Heart right ventricle (tissue), 16 donors: ENCODE measurements at regions not wholly inside any gene's neighbourhood (a gene's known extent, or its start where the extent isn't known, plus 50 kb on each side); places are given as distances from the start of the nearest gene placed in this dataset.
"Not testable (repeated sequence)": the region's sequence is repeated elsewhere in the genome, so short reads cannot be mapped to it uniquely, and the experiment has no call there.

Source experiments
- ATAC-seq, 8 donors: fragments of 200-7000 bp; cut with Tn5 transposase; one replicate each; pipeline ENCODE4 v1.9.1; 2020; ENCODE audit warnings: mild to moderate bottlenecking in 8 of 8, moderate library complexity in 8 of 8, moderate number of reproducible peaks in 1 of 8
- DNase-seq, 2 donors: peaks; one replicate each; pipeline ENCODE4 v3.0.0-alpha.2; 2020
- H3K27ac ChIP-seq, 10 donors: fragments of 200-600 bp; sonication (generic) in 2 of 10; one replicate each; pipeline versions ENCODE4 v1.5.0 to v1.8.0; 2020 to 2022; ENCODE audit warnings: mild to moderate bottlenecking in 3 of 10
- H3K27me3 ChIP-seq, 7 donors: fragments of 200-600 bp; one replicate each; pipeline ENCODE4 v1.8.0; 2021 to 2022; ENCODE audit warnings: mild to moderate bottlenecking in 2 of 7
- H3K36me3 ChIP-seq, 9 donors: fragments of 200-600 bp; sonication (generic) in 1 of 9; one replicate each; pipeline versions ENCODE4 v1.5.0 to v1.8.0; 2020 to 2022; ENCODE audit warnings: mild to moderate bottlenecking in 2 of 9
- H3K4me1 ChIP-seq, 9 donors: fragments of 200-600 bp; sonication (generic) in 1 of 9; one replicate each; pipeline versions ENCODE4 v1.5.0 to v1.8.0; 2020 to 2022; ENCODE audit warnings: mild to moderate bottlenecking in 4 of 9
- H3K4me3 ChIP-seq, 10 donors: fragments of 200-600 bp; sonication (generic) in 2 of 10; one replicate each; pipeline versions ENCODE4 v1.5.0 to v1.8.0; 2020 to 2022; ENCODE audit warnings: mild to moderate bottlenecking in 7 of 10, moderate library complexity in 2 of 10
- H3K9me3 ChIP-seq, 11 donors: fragments of 200-600 bp in 10 of 11; sonication (generic) in 2 of 11; one replicate each; pipeline versions ENCODE4 v1.5.0 to v1.8.0; 2013 to 2022; ENCODE audit warnings: mild to moderate bottlenecking in 2 of 11, control low read depth in 1 of 11, moderate library complexity in 1 of 11
- WGBS, 2 donors: extraction: QIAGEN DNeasy Blood & Tissue Kit; methylation state at CpG; one replicate each; pipeline ENCODE4 v1.1.7; 2013; ENCODE audit warnings: inconsistent platforms in 1 of 2; 5-methylcytosine and 5-hydroxymethylcytosine counted together
- intact Hi-C, 10 donors: fragments of 100-400 bp; cut with DNase I; formaldehyde crosslinking; loops; one replicate each; pipeline versions ENCODE4 v1.11.1 to v1.14.2; 2022
- TF ChIP-seq, protein P1 (sequence below), 9 donors: fragments of 200-600 bp; sonication (generic) in 2 of 9; IDR thresholded peaks; one replicate each; pipeline versions ENCODE4 v1.5.0 to v1.8.0; 2021 to 2022; ENCODE audit warnings: antibody characterized with exemption in 9 of 9, mild to moderate bottlenecking in 5 of 9, moderate library complexity in 1 of 9
- donor health status: Arrhythmogenic right ventricular cardiomyopathy.
- donor health status: ischemic (EF 13 %, LVEDD 7.1; RV severe dilation, severe dysfunction).
- donor health status: healthy with polysubstance abuse.
- donor health status: DM: no; HTN: yes; CAD: no.
- donor health status: DM: no; HTN: no; CAD: no.
- donor health status: ischemic (EF 25% LVEDD 6.9; RV normal size, moderate dysfunction).
- donor health status: ischemic (EF 25% LVEDD 5.7; RV mildly dilated, moderate dysfunction).
- donor health status: healthy.
- donor health status: DM: yes; HTN: yes; CAD: no.
- donor health status: Ischemic cardiomyopathy.
- donor health status: ischemic (EF 35%, LVEDD 5.7; RV mildly dilated, moderate dysfunction).
- donor health status: nonischemic (EF 11% LVEDD 7.7; RV severe dilation, severe dysfunction).
- donor health status: DM: yes; HTN: yes; CAD: no.
- donor health status: PGD.
- donor health status: ischemic (EF 29% LVEDD 5.4; RV normal size, mild dysfunction).
- donor health status: nonischemic (EF 23%, LVEDD 6.1; RV moderate dilation, normal function).

DNA sequence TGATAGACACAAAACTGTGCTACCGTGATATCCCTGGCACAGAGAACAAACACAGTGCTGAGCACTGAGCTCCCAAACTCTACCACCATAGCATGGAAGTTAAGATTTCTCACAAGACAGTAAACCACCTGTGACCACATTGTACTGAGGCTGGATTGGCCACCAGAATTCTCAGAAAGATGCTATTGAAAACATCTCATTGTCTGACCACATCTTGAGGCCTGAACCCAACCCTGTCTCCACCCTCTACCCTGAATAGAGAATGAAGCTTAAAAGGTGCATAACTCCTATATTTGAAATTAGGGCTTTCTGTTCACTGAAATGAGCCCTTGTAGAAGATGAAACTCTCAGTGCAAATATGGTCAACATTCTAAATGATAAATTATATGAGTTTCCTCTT, 281.3 kb upstream of the NPAP1 start:
- DNase-seq (no peak), ATAC-seq (no peak)
- Histone ChIP-seq H3K27ac (no peak overlapping the region), H3K36me3 (no peaks in the 10 kb centered on the region), H3K27me3 (no peaks in the 10 kb centered on the region), H3K4me1 (no peaks in the 10 kb centered on the region), H3K9me3 (no peaks in the 10 kb centered on the region), H3K4me3 (no peak overlapping the region)
- TF ChIP-seq, protein P1, sequence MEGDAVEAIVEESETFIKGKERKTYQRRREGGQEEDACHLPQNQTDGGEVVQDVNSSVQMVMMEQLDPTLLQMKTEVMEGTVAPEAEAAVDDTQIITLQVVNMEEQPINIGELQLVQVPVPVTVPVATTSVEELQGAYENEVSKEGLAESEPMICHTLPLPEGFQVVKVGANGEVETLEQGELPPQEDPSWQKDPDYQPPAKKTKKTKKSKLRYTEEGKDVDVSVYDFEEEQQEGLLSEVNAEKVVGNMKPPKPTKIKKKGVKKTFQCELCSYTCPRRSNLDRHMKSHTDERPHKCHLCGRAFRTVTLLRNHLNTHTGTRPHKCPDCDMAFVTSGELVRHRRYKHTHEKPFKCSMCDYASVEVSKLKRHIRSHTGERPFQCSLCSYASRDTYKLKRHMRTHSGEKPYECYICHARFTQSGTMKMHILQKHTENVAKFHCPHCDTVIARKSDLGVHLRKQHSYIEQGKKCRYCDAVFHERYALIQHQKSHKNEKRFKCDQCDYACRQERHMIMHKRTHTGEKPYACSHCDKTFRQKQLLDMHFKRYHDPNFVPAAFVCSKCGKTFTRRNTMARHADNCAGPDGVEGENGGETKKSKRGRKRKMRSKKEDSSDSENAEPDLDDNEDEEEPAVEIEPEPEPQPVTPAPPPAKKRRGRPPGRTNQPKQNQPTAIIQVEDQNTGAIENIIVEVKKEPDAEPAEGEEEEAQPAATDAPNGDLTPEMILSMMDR (IDR thresholded peaks at IDR 0.05): no peak
- intact Hi-C loops: no loop called here
- 84 to 86% methylated on average over 1 of the region's 1 CpG for WGBS, 2 donors

DNA sequence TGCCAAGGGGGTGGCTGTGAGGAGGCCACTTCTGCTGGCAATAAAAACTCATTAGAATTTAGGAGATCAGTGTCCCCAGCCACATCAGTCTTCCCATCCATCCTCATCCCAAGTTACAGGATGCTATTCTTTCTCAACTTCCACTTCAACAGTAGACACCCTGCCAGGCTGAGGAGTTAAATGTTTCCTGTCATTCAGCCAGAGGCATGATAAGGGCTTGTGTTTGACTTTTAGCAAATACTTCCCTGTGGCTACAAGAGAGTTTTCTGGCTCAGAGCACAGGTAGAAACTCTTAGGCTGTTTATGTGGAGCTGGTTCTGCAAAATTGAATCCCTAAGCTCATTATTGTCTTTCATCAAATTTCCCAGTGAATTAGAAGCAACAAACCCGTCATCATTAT, 262.9 kb upstream of the NPAP1 start:
- H3K36me3 ChIP-seq, DNase-seq, intact Hi-C loops, H3K4me1 ChIP-seq, H3K27ac ChIP-seq, H3K4me3 ChIP-seq, H3K27me3 ChIP-seq, H3K9me3 ChIP-seq: not testable (repeated sequence)
- peak in 1 of 8 donors; percentile 52 for ATAC-seq
- WGBS, 2 donors: 16 to 40% methylated on average over 1 of the region's 1 CpG

DNA sequence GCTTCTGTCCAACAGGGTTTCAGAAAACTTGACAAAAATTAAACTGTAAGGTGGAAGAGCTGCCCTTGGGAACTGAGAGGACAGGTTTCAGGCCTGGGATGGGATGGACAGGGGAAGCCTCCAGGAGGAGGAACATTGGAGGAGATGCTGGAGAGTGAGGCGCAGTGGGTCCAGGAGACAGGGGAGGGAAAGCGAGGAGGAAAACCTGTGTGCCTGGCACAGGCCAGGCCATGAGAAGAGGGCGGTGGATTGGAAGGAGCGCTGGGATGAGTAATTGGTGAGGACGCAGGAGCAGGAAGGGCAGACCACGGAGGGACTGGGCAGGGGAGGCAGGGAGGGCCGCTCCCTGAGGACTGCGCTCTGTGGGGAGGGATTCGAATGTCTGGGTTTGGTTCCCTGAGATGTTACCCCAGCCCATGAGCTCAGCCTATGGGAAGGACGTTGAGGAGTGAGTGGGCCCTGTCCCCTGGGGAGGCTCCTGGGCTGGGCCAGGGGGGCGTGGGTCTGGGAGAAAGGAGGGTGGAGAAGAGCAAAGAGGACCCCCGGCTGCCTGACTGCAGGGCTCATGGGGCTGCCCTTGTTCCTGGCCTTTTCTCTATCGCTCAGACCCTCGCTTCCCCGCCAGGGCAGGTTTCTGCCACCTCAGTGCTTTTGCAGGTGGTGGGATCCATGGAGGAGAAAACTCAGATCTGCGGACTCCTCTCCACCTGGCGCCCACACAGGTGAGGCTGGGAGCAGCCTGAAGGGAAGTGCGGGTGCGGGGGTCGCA, 249.1 kb upstream of the NPAP1 start:
- H3K9me3 ChIP-seq, H3K4me3 ChIP-seq, intact Hi-C loops, H3K27ac ChIP-seq, H3K36me3 ChIP-seq, H3K27me3 ChIP-seq, DNase-seq, H3K4me1 ChIP-seq: not testable (repeated sequence)
- peak in 2 of 8 donors; percentile 22 to 33 for ATAC-seq
- WGBS, 2 donors: 38 to 48% methylated on average over 17 to 20 of the region's 20 CpGs

DNA sequence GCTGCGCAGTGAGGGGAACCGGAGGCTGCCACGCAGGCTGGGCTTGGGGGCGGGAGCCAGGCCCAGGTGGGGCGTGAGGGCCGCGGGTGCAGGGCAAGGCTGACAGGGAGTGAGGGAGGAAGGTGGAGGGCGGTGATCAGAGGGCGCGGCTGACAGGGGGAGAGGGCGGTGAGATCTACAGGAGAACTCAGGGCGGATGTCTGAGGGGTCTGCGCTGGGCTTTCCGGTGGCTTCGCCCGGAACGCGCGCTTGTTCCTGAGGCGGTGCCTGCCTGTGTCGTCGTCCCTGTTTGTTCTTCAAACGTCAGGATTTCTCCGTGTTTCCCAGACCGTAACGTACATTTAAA, 248.5 kb upstream of the NPAP1 start:
- H3K4me3 ChIP-seq, H3K4me1 ChIP-seq, H3K9me3 ChIP-seq, DNase-seq, H3K36me3 ChIP-seq, intact Hi-C loops, H3K27ac ChIP-seq, H3K27me3 ChIP-seq: not testable (repeated sequence)
- WGBS, 2 donors: 21 to 26% methylated on average over 19 to 23 of the region's 26 CpGs
- peak in 4 of 8 donors; percentile 13 to 42 (median 35) for ATAC-seq

DNA sequence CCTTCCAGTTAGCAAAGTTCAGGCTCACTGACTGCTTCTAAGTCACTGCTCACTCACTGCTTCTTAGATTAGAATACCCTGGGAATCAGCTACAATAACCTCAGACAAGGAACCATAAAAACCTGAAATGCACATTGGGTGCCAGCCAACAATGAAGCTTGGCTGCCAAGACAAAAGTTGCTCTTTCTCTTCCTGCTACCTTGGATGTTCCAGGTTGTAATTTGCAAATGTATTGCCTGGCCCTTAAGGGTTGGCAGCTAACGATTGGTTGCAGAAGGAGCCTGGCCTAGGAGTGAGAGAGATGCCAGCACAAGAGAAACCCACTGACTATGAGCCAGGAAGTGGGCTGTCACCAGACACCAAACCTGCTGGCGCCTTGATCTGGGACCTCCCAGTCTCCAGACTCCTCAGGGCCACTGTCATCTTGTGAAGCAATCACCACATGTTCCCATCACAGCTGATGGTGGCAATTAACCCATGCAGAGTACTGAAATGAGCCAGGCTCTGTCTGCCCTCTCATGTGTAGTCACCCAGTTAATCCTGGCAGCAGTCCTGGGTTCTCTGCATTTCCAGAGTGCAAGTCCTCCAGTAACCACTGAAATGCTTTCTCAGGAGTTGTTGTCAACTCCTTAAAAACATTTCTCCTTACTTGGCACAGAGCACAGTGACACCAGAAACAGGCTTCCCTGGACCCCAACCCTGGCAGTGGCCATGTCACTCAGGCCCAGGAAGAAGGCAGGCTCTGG, 240.3 kb upstream of the NPAP1 start:
- DNase-seq, H3K36me3 ChIP-seq, H3K27me3 ChIP-seq, H3K9me3 ChIP-seq, H3K4me1 ChIP-seq, H3K27ac ChIP-seq, ATAC-seq, intact Hi-C loops, H3K4me3 ChIP-seq: not testable (repeated sequence)
- WGBS, 2 donors: 57 to 64% methylated on average over 2 of the region's 2 CpGs

DNA sequence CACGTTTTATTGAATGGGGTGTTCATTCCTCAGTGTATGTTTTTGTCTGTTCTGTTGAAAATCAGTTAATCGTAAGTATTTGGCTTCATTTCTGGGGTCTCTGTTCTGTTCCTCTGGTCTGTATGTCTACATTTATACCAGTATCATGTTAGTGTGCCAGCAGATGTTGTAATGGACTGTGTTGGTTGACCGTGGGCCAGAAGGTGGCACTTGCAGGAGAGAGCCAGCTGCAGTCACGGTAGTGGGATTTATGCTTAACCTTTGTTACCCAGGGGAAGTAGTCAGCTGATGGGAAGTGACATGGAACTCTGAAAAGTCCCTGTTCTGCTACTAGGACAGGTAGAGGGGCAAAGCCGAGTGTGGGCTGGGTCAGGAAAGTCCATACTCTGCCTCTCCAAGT, 238.3 kb upstream of the NPAP1 start:
- 44 to 56% methylated on average over 4 of the region's 5 CpGs for WGBS, 2 donors

DNA sequence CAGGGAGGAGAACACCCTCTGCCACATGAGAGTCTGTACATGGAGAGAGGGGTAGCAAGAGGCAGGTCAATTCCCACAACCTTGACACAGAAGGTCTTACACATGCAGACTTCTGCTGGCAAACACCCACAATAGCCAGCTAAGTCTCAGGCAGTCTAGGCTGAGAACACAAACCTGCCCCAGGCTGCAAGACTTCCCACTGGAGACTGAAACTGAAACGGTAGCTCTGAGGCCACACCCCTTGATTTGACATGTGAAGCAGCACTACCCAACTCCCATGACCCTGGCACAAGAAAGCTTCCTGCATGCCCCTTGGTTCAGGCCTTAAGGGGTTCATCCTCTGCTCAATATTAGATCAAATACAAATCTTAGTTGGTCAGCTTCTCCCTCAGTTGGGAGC, 237.8 kb upstream of the NPAP1 start:
- H3K27ac ChIP-seq, H3K36me3 ChIP-seq, H3K9me3 ChIP-seq, ATAC-seq, DNase-seq, intact Hi-C loops, H3K4me3 ChIP-seq, H3K4me1 ChIP-seq, H3K27me3 ChIP-seq: not testable (repeated sequence)
- WGBS, 2 donors: 22 to 27% methylated on average over 1 of the region's 1 CpG

More for the DNA sequence above, 238.3 kb upstream of the NPAP1 start:
- H3K4me3 ChIP-seq, H3K27ac ChIP-seq, ATAC-seq, H3K9me3 ChIP-seq, H3K36me3 ChIP-seq, intact Hi-C loops, H3K4me1 ChIP-seq, H3K27me3 ChIP-seq, DNase-seq: not testable (repeated sequence)

DNA sequence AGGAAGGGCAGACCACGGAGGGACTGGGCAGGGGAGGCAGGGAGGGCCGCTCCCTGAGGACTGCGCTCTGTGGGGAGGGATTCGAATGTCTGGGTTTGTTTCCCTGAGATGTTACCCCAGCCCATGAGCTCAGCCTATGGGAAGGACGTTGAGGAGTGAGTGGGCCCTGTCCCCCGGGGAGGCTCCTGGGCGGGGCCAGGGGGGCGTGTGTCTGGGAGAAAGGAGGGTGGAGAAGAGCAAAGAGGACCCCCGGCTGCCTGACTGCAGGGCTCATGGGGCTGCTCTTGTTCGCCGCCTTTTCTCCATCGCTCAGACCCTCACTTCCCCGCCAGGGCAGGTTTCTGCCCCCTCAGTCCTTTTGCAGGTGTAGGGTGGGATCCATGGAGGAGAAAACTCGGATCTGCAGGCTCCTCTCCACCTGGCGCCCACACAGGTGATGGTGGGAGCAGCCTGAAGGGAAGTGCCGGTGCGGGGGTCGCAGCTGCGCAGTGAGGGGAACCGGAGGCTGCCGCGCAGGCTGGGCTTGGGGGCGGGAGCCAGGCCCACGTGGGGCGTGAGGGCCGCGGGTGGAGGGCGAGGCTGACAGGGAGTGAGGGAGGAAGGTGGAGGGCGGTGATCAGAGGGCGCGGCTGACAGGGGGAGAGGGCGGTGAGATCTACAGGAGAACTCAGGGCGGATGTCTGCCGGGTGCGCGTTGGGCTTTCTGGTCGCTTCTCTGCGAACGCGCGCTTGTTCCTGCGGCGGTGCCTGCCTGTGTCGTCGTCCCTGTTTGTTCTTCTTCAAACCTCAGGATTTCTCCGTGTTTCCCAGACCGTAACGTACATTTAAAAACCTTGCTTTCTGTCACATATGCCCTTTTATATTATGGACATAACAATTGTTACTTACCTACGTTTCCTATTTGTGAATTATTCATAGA, 198.2 kb upstream of the NPAP1 start:
- DNase-seq, H3K27ac ChIP-seq, intact Hi-C loops, H3K9me3 ChIP-seq, H3K27me3 ChIP-seq, H3K4me1 ChIP-seq, H3K36me3 ChIP-seq, H3K4me3 ChIP-seq: not testable (repeated sequence)
- ATAC-seq: peak in 2 of 8 donors; percentile 11 to 44
- 20 to 32% methylated on average over 33 to 34 of the region's 49 CpGs for WGBS, 2 donors

DNA sequence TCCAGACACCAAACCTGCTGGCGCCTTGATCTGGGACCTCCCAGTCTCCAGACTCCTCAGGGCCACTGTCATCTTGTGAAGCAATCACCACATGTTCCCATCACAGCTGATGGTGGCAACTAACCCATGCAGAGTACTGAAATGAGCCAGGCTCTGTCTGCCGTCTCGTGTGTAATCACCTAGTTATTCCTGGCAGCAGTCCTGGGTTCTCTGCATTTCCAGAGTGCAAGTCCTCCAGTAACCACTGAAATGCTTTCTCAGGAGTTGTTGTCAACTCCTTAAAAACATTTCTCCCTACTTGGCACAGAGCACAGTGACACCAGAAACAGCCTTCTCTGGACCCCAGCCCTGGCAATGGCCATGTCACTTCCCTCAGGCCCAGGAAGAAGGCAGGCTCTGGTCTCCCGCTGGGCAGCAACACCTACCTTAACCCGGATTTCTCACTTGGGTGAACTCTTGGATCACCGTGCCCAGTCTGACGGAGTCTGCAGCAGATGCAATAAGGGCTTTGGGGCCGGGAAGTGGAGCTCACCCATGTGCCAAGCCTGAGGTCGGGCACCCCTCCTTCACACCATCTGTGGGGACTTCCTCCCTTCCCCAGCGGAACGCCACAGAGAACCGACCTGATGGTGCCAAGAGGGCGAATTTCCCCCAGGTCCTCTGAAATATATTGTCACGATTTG, 189.5 kb upstream of the NPAP1 start:
- H3K9me3 ChIP-seq, H3K4me1 ChIP-seq, intact Hi-C loops, H3K27me3 ChIP-seq, H3K27ac ChIP-seq, H3K36me3 ChIP-seq, H3K4me3 ChIP-seq: not testable (repeated sequence)
- DNase-seq (peak in 1 of 2 donors; percentile 3), ATAC-seq (peak in 3 of 8 donors; percentile 17 to 72 (median 46))
- 70 to 71% methylated on average over 14 of the region's 14 CpGs for WGBS, 2 donors
